ENCODE measurements at regions not wholly inside any gene's neighbourhood (a gene's known extent, or its start where the extent isn't known, plus 50 kb on each side); places are given as distances from the start of the nearest gene placed in this dataset.

- H3K4me1 ChIP-seq: peaks cover 0 to 9% (median 8%) of the 10 kb centered on the region in 3 donors
- TF ChIP-seq, protein P1, sequence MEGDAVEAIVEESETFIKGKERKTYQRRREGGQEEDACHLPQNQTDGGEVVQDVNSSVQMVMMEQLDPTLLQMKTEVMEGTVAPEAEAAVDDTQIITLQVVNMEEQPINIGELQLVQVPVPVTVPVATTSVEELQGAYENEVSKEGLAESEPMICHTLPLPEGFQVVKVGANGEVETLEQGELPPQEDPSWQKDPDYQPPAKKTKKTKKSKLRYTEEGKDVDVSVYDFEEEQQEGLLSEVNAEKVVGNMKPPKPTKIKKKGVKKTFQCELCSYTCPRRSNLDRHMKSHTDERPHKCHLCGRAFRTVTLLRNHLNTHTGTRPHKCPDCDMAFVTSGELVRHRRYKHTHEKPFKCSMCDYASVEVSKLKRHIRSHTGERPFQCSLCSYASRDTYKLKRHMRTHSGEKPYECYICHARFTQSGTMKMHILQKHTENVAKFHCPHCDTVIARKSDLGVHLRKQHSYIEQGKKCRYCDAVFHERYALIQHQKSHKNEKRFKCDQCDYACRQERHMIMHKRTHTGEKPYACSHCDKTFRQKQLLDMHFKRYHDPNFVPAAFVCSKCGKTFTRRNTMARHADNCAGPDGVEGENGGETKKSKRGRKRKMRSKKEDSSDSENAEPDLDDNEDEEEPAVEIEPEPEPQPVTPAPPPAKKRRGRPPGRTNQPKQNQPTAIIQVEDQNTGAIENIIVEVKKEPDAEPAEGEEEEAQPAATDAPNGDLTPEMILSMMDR (IDR thresholded peaks at IDR 0.05): no peak
- H3K9me3 ChIP-seq: no peaks in the 10 kb centered on the region
- no peak for ATAC-seq
- H3K4me3 ChIP-seq: no peak overlapping the region
- intact Hi-C loops (cut with DNase I): no loop called here
- no peak for DNase-seq
- no peak for FAIRE-seq
- H3K27me3 ChIP-seq: no peaks in the 10 kb centered on the region
- H3K36me3 ChIP-seq: no peaks in the 10 kb centered on the region
- no peak overlapping the region for H3K27ac ChIP-seq
Observed at GRCh38 chr13:50690006-50690405, 153.5 kb downstream of the DLEU7 start.

- FAIRE-seq: no peak
- TF ChIP-seq, protein P1 (IDR thresholded peaks at IDR 0.05): no peak
- Histone ChIP-seq H3K27ac (no peak overlapping the region), H3K27me3 (no peaks in the 10 kb centered on the region), H3K4me3 (no peak overlapping the region), H3K36me3 (no peaks in the 10 kb centered on the region), H3K9me3 (no peaks in the 10 kb centered on the region), H3K4me1 (peaks cover 0 to 2% (median 0%) of the 10 kb centered on the region in 3 donors)
- ATAC-seq: no peak
- intact Hi-C loops (cut with DNase I): no loop called here
- no peak for DNase-seq
- 57 to 59% methylated on average over 3 of the region's 3 CpGs for WGBS, 2 donors
Observed at GRCh38 chr13:50691176-50691680, 152.3 kb downstream of the DLEU7 start.

- Histone ChIP-seq H3K36me3 (no peaks in the 10 kb centered on the region), H3K27ac (no peak overlapping the region), H3K4me1 (no peaks in the 10 kb centered on the region), H3K27me3 (no peaks in the 10 kb centered on the region), H3K4me3 (no peak overlapping the region), H3K9me3 (no peaks in the 10 kb centered on the region)
- intact Hi-C loops (cut with DNase I): no loop called here
- 78% methylated on average over 7 of the region's 7 CpGs for WGBS, 2 donors
- FAIRE-seq (no peak), ATAC-seq (no peak), DNase-seq (no peak)
- TF ChIP-seq, protein P1 (IDR thresholded peaks at IDR 0.05): no peak
Observed at GRCh38 chr13:50691681-50692263, 151.7 kb downstream of the DLEU7 start.

- Histone ChIP-seq H3K4me1 (no peaks in the 10 kb centered on the region), H3K27me3 (no peaks in the 10 kb centered on the region), H3K27ac (no peak overlapping the region), H3K9me3 (no peaks in the 10 kb centered on the region), H3K36me3 (no peaks in the 10 kb centered on the region), H3K4me3 (no peak overlapping the region)
- ATAC-seq: no peak
- no peak for DNase-seq
- no peak for FAIRE-seq
- intact Hi-C loops (cut with DNase I): no loop called here
- TF ChIP-seq, protein P1 (IDR thresholded peaks at IDR 0.05): no peak
Observed at GRCh38 chr13:50692396-50692915, 151.0 kb downstream of the DLEU7 start.

- DNase-seq (peak in 1 of 6 donors; percentile 15), ATAC-seq (peak; percentile 45 to 76 (median 61)), FAIRE-seq (no peak)
- Histone ChIP-seq H3K36me3 (no peaks in the 10 kb centered on the region), H3K27me3 (no peaks in the 10 kb centered on the region), H3K4me1 (no peaks in the 10 kb centered on the region), H3K4me3 (no peak overlapping the region), H3K27ac (no peak overlapping the region), H3K9me3 (no peaks in the 10 kb centered on the region)
- TF ChIP-seq, protein P1 (IDR thresholded peaks at IDR 0.05): no peak
- WGBS, 2 donors: 56 to 58% methylated on average over 2 of the region's 2 CpGs
- intact Hi-C loops (cut with DNase I): no loop called here
Observed at GRCh38 chr13:50693727-50694126, 149.8 kb downstream of the DLEU7 start.

Measured in pancreas (tissue), 10 donors.